Brain pericyte (primary cell): ENCODE measurements at regions not wholly inside any gene's neighbourhood (a gene's known extent, or its start where the extent isn't known, plus 50 kb on each side); places are given as distances from the start of the nearest gene placed in this dataset.

Experiments
- DNase-seq: peaks from one replicate; pipeline ENCODE4 v3.0.0-alpha.2; 2012; ENCODE audit warnings: low read depth, low spot score

DNA sequence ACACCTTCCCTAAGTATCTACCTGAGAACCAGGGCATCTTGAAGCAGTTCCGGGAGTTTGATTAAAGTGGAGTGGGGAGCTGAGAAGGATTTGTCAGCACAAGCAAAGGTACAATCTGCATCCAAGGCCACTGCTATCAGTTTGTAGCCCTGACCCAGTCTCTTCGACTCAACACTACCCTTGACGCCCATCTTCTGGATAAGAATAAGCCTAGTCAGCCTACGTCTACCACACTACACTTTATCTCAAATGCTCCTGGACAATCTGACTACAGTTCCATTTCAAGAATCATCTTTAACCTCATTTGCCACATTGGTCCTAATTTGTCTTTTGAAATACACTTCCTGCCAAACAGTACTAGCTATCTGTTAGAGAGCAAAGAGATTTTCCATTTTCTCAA is 134.1 kb upstream of the C1GALT1 start:
- no peak for DNase-seq

DNA sequence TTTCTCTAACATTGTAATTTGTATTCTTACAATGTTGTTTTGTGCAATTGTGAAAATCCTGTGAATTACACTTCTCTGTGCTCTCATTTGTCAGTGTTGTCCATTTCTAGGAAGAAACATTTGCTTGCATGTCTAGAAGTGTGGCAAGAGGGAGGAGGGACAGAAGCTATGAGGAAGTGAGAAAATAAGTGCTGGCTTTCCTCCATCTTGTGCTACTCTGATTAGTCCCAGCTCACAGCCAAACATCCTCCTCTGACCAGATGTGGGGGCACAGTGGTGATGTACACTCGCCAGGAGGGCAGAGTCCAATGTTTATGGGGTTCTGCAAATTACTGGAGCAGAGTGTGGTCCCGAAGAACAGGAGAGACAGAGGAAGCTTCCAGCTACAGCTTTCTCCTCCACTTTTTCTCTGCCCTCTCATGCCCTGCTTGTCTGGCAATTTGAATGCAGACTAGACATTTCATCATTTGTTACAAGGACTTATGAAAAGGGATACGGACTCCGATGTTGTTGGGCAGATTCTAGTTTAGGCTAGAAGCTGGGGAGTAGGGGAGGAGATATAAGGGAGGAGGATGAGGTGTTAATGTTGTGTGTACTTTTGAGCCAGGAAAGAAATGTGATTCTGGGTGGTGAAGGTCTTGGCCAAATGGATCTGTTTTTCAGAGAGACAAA is 131.0 kb upstream of the C1GALT1 start:
- DNase-seq = no peak

GRCh38 chr7:7054252-7054830 is 128.0 kb upstream of the C1GALT1 start:
- DNase-seq = no peak

- no peak for DNase-seq
Measured at GRCh38 chr7:7060828-7061599, 121.3 kb upstream of the C1GALT1 start.

GRCh38 chr7:7077945-7078344 is 104.4 kb upstream of the C1GALT1 start:
- DNase-seq = no peak

DNA sequence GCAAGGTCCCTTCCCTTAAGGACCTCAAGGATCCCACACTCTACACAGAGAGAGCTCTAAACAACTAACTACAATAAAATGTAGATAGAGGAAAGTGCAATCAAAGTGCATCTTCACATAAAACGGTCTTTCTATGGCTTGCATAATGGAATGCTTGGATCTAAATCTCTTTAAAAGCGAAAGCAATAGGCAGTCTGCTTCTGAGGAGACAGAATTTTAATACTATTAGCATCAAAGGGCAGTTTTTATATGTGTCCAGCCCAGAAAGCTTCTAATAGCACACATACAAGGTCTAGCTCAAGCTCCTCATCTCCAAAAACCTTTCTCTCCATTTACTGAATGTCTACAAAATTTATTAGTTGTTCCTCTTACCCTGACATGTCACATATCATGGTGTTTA is 101.5 kb upstream of the C1GALT1 start:
- DNase-seq = no peak

DNA sequence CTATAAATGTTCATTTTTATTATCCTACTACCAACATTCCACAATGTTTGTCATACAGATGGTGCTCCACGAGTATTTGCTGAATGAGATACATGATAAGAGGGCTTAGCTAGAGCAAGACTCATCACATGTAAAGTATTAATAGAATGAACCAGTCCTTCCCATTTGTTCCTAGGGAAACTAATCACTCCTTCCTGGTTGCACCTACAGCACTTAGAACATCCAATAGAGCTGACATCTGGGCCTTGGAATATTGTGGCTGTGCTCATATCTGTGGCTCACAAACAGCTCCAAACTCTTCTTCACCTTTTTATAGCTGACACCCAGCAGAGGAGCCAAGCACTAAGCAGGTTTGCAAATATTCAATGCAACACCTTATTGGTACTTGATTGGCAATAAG is 91.9 kb upstream of the C1GALT1 start:
- DNase-seq = no peak

DNA sequence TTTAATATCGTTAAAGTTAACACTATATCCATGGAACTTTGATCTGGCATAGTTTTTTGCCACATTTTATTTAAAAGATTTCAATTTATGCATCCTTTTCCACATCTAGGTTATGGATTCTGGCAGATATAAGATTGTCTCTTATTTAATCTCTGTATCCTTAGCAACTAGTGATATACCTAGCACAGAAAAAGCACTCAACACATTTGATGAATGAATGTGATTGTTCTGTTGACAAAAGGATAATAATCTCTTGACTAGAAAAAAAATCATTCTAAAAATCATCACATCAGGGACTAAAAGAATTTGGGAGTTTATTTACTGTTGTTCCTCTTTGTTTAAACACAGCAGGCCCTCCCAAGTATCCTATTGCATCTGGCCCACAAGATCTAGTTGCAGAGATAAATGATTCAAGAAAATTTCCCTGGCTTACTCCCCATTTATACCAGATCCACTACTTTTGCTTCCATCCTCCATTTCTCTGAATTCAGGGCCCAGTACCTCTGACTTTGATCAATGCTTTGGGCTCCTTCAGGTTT is 84.0 kb upstream of the C1GALT1 start:
- no peak for DNase-seq

DNA sequence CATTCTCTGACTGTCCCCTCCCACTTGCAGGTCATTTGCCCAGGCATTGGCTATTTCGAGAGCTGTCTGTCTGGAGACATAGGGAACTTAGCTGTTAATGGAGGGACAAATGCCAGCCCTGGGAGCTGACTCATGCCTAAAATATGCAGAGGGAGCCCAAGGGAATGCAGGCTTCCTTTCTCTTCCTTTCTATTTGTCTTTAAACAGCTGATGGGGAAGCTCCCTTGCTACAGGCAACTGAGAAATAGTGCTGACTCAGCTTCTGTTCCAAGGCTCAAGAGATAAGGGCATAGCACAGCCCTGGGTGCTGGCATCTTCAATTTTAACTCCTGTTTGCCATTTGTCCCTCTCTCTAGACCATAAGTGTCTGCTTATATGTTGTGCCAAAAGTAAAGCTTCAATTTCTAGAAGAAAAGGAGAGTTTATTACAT is 82.7 kb upstream of the C1GALT1 start:
- peak; percentile 66 for DNase-seq

GRCh38 chr7:7100432-7100849 is 81.9 kb upstream of the C1GALT1 start:
- DNase-seq = no peak

GRCh38 chr7:7102906-7103305 is 79.4 kb upstream of the C1GALT1 start:
- DNase-seq = no peak

DNA sequence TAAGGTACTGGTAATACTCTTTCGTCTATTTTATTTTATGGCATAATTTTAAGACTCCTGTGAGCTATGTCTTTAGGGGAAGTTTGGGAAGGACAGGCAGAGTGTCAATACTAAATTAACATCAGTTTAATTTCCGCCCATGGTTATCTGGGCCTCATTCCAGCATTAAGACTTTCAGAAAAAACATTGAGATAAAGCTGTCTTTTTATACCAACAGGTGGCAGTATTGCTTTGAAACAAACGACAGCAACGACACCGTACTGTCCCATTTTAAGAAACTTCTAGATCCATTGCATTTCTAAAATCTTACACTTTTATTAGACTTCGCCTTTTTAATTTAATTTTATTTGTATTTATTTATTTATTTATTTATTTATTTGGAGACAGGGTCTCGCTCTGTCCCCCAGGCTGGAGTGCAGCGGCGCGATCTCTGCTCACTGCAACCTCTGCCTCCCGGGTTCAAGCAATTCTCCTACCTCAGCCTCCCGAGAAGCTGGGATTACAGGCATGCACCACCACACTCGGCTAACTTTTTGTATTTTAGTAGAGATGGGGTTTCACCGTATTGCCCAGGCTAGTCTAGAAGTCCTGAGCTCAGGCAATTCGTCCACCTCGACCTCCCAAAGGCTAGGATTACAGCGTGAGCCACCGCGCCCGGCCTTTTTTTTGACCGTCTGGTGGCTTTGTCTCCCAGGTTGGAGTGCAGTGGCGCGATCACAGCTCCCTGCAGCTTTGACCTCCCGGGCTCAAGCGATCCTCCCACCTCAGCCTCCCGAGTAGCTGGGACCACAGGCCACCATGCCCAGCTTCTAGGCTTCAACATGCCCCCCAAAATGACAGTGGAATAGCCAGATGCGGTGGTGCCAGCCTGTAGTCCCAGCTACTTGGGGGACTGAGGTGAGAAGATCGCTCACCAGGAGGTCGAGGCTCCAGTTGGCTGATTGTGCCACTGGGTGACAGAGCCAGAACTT is 78.7 kb upstream of the C1GALT1 start:
- DNase-seq = peak; percentile 36

DNA sequence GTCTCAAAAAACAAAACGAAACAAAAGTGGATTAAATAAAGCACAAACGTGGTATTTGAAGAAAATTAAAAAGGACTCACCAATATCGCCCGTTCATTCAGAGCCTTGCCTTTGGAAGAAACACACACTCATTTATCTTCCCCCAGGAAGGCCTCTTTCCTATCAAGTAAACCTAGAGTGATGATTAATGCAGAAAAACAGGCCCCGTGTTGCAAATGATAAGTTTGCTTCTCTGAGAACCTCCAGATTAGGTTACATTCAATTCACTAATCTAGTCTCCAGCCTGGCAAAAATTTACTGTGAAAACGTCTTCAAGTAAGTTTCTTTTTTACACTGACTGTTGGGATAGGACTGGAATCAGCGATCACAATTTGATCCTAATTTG is 78.0 kb upstream of the C1GALT1 start:
- no peak for DNase-seq

- DNase-seq = no peak
Measured at GRCh38 chr7:7104971-7105370, 77.4 kb upstream of the C1GALT1 start.

DNA sequence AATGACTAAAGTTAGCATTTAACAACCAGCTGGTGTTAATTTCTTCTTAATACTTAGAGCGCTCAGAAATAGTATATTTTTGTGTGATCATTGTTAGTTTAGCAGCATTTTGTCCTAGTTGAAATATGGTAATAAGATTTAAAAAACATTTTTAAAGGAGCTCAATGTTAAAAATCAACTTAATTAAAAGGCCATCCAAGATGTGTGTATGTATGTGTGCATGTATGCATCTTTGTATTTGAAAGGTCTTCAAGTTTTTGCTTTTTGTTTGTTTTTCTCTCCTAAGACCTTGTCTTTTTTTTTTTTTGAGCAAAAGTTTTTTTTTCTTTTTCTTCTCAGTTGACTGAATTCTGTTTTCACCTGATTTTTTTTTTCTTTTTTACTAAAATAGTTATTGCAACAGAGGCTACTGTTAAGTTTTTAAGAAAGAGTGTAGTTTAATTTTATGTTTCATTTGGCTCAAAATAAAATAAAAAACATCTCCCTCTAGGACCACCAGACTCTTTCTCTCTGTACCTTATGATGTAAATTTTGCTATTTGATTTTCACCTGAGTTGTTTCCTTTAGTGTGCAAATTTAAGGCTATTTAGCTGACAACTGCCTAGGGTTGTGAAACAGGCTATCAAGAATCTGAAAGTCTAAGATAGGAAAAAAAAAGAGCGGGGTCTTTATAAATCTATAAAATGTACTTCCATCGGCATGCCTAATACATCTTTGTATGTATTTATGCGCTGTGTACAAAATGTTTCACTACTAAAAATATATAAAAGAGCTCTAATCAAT is 76.4 kb upstream of the C1GALT1 start:
- no peak for DNase-seq

DNA sequence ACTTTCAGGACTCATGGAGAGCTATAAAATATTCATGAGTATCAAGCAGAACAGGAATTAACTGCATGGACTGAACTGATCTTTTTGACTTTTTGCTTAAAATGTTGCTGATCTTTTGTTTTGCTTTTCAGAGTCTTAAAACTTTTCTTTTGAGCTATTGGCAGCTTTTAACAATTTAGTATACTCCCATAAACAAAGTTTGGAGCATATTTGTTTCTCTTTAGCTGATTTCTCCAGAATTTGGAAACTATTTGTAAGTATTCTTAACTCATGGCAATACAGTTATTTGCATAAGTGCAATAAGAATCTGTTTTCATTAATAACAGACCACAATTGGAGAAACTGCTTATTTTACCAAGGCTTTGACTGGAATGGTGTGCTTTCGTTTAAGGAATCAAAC is 73.4 kb upstream of the C1GALT1 start:
- DNase-seq = no peak

DNA sequence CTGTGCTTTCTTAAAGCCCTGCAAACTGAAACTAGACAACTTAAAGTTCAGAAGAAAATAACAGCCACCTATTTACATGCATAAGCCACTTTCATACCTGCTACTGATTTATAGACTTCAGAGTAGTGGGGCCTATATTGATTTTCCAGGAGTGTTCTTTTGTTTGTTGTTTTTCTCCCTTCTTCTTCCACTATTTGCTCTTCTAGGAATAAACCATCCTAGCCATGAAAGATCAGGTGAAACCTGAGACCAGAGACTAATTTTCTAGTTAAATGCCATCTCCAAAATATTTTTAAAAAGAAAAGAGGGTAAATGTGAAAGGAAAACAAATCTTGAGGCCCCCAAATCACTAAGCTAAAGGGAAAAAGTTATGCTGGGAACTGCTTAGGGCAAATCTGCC is 72.4 kb upstream of the C1GALT1 start:
- no peak for DNase-seq

- DNase-seq = no peak
Measured at GRCh38 chr7:7110706-7111105, 71.6 kb upstream of the C1GALT1 start.

DNA sequence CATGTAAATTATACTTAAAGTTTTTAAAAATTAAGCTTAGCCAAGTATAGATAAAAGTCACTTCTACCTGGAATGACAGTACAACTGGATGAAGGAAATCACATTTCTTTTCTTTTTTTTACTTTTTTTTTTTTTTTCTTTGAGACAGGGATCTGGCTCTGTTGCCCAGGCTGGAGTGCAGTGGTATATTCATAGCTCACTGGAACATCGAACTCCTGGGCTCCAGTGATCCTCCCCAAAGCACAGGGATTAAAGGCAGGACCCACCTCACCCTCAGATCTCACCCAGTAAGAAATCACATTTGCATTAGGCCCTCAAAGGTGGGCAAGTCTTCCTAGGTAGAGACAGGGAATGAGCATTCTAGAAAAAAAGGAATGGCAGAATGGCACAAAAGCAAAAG is 69.5 kb upstream of the C1GALT1 start:
- DNase-seq = no peak

GRCh38 chr7:7114575-7115291 is 67.6 kb upstream of the C1GALT1 start:
- DNase-seq = no peak
